ENCODE measurements at regions not wholly inside any gene's neighbourhood (a gene's known extent, or its start where the extent isn't known, plus 50 kb on each side); places are given as distances from the start of the nearest gene placed in this dataset.

GRCh38 chr5:145237843-145238242 is 597.3 kb downstream of the PRELID2 start:
- peak; percentile 67 for DNase-seq

DNA sequence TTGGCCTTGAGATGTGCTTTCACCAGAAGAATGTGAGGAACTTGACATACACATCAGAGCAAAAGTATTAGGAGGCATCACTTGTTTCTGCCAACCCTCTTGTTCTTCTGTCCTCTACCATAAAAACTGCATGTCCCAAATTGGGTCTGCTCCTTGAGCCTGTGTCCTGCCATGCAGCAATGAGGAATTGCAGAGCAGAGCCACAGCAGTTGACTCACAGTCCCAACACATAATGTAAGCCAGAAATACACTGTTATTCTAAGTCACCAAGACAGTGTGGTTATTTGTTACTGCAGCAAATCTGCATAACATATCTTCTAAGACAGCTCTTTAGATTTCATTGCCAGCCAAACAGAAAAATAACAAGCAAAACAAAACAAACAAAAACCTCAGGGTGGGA is 598.2 kb downstream of the PRELID2 start:
- no peak for DNase-seq

DNA sequence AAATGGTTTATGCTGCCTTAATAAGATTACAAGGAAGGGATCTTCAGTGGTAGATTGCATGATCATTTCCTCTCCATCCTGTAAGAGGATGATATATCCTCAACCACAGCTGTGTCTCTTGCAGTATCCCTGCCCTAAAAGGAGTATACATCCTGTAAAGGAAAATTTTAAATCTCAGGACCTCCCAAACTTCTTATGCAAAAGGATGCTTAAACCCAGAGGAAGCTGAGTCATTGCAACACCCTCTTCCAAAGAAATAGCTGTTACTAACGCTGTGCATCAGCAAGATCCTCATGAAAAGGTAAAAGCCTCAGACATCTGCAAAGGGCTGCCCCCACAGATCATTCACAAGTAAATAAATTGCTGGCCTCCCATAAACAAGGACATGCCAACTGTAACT is 599.0 kb downstream of the PRELID2 start:
- no peak for DNase-seq

- no peak for DNase-seq
Measured at GRCh38 chr5:145233461-145233860, 601.7 kb downstream of the PRELID2 start.

GRCh38 chr5:145230781-145231180 is 604.4 kb downstream of the PRELID2 start:
- DNase-seq: no peak

DNA sequence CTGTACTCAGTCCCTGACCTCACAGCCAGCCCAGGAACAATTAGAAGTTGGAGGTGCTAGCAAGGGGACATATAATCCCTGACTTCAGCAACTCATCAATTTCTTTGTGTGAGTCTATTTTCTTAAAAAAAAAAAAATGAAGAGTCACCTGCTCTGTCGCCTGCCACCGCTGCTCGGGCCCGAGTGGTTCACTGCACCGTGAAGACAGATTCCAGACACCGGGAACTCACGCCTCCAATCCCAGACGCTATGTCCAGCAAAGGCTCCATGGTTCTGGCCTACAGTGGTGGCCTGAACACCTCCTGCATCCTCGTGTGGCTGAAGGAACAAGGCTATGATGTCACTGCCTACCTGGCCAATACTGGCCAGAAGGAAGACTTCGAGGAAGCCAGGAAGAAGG is 606.6 kb downstream of the PRELID2 start:
- DNase-seq: no peak

DNA sequence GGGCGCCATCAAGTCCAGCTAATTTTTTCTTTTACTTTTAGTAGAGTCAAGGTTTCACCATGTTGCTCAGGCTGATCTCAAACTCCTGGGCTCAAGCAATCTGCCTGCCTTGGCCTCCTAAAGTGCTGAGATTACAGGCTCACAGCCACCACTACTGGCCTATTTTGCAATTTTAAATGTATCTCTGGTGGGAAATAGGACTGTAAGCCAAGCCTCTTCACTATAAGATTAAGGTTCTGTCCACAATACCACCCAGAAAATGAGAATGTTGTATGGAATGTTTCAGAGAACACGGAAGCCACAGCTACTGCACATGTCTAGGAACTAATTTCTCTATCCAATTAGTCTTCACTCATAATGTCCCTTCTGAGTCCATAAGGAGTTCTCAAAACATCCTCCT is 607.3 kb downstream of the PRELID2 start:
- no peak for DNase-seq

DNA sequence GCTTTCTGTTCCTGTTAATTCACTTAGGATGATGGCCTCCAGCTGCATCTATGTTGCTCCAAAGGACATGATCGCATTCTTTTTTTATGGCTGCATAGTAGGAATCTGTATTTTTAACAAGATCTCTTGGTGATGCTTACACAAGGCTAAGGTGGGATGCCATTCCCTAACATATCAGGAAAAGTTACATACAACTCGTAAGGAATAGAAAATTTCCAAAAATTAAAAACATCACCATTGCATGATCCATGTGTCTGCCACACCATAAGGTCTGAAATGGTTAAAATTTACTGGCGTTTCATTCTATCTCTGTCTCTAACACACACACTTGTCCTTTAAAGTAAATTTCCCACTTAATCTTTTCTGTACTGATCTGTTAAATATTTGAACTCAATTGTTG is 608.4 kb downstream of the PRELID2 start:
- DNase-seq: no peak

GRCh38 chr5:145225529-145225928 is 609.6 kb downstream of the PRELID2 start:
- no peak for DNase-seq

GRCh38 chr5:145223582-145223981 is 611.6 kb downstream of the PRELID2 start:
- DNase-seq: no peak

DNA sequence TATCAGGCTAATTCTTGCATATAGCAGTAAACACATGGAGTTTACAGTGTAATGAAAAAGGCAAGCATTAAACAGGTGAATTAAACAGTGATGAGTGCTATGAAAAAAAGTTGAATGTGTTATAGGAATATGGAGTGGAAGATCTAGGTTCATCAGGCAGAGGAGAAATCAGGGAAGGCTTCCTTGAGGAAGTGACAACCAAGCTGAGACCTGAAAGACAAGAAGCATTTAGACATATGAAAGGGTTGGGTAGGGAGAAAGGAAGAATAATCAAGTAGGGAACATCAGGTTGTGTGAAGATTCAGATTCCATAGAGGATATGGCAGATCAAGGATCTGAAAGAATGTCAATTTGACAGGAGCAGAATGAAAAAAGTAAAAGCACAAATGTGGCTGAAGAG is 612.5 kb downstream of the PRELID2 start:
- DNase-seq: no peak

DNA sequence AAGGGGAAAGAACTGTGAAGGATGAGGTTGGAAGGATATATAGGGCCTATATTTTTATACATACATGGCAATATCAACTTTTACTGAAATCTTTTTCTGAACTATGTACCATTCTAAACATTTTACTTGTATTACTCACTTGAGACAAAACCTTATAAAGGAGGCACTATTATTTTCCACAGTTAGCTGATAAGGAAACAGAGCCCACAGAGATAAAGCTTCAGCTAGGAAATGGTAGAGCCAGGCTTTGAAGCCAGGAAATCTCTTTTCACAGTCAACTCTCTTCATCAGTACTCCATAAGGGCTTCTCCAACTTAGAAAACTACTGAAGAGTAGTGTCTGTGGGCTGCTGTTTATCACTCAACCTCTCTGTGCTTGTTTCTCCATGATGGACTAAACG is 613.7 kb downstream of the PRELID2 start:
- no peak for DNase-seq

GRCh38 chr5:145220481-145220880 is 614.7 kb downstream of the PRELID2 start:
- no peak for DNase-seq

GRCh38 chr5:145218982-145219381 is 616.2 kb downstream of the PRELID2 start:
- no peak for DNase-seq

DNA sequence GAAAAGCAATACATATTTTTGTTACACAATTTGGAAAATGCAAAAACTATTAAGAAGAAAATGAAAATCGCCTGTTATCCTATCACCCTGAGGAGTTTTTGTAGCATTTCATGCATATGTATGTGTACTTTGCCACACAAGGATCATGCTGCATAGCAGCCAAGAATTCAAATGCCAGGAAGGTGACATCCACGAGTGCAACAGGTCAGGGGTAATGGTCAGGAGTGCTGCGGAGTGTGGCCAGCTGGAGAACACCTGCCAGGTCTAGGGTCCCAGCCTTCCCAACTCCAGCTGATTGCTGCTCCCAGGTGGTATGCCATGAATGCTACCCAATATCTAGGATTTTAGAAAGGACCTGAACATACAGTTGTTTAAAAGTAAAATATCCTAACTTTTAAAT is 617.1 kb downstream of the PRELID2 start:
- no peak for DNase-seq

- no peak for DNase-seq
Measured at GRCh38 chr5:145210020-145210419, 625.1 kb downstream of the PRELID2 start.

DNA sequence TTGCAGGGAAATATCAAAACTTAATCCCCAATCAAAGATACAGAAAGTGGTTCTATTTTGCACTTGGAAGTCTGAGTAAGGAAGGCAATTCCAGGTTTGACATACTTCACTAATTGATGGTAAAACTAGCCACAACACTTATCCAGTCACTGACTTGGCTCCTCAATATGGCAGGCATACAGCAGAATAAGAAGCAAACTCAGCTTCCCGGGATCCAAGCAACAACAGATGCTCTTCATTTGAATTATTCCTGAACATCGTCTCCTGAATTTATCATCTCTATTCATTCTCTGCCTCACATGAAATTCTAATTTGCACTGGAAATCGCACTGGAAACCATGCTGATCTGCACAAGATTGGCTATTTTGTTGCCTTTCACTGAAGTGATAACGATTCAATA is 629.6 kb downstream of the PRELID2 start:
- DNase-seq: no peak

DNA sequence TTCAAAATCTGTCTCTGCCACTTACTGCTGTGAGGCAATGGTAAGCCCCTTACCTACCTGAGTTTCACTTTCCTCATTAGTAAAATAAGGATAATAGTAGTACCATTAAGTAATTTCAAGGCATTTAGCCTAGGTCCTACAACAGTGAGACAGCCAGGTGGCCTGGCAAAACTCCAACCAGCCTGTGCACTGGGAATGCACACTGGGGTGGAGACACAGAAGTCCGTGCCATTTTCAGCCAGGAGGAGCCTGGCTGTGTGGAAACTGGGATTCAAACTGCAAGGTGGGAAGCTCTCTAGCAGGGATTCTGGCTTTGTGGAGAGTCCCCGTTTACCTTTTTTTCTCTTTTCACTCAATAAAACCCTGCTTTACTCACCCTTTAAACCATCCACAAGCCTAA is 630.4 kb downstream of the PRELID2 start:
- DNase-seq: no peak

DNA sequence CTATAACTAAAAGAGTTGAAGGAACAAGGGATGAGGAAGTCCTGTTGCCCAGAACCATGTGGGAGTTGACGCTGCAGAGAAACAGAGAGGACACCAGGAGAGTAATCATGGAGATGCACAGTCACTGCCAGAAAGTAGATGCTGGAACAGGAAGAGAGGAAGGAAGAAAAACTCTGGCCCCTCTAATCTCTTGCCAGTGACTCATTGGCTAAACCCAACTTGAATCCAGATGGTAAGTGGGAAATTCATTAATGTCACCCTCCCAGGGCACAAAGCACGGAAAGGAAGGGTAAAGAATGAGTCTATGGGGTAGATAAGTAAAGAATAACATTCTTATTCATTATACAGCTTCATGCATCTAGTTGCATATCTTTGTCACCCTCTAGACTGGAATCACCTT is 631.9 kb downstream of the PRELID2 start:
- DNase-seq: no peak

- no peak for DNase-seq
Measured at GRCh38 chr5:145198525-145199260, 636.4 kb downstream of the PRELID2 start.

- DNase-seq: no peak
Measured at GRCh38 chr5:145189746-145190145, 645.4 kb downstream of the PRELID2 start.

DNA sequence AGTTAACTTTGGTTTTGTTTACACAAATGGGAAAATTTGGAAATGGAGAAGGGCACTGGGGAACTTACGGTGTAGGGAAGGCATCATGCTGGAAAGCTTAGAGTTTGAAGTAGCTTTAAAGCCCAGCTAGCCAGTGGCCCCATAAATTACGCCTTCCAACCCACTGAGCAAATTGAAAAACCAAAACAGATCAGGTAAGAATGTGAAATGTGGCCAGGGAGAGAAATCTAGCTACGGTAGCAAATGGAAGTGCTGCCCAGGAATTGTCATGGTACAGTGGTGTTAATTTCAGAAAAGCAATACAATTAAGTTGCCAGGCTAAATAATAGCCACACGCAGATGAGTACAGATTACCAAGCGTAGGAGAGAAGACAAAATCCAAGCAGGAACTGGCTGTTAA is 654.8 kb downstream of the PRELID2 start:
- no peak for DNase-seq

GRCh38 chr5:145178641-145179523 is 656.3 kb downstream of the PRELID2 start:
- DNase-seq: no peak

DNA sequence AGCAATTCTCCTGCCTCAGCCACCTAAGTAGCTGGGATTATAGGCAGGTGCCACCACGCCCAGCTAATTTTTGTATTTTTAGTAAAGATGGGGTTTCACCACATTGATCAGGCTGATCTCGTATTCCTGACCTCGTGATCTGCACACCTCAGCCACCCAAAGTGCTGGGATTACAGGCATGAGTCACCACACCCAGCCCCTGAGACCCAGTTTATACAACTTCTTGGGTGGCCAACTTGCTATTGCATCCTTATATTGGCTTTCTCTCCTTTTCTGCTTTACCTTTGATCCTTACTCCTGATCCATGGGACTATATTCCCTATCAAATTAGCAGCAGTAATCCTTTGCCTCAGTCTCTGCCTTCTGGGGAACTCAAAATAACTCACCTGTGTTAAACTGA is 659.1 kb downstream of the PRELID2 start:
- DNase-seq: no peak

Data from hematopoietic multipotent progenitor cell treated with erythropoietin and hydrocortisone succinate and interleukin-3 and kit ligand, for 4 days (in vitro differentiated cells).